ENCODE measurements at regions not wholly inside any gene's neighbourhood (a gene's known extent, or its start where the extent isn't known, plus 50 kb on each side); places are given as distances from the start of the nearest gene placed in this dataset.

- DNase-seq (ENCODE audit: insufficient read length, low spot score) (no peak), FAIRE-seq (no peak)
These were observed 1297.5 kb upstream of the SORCS1 start for GRCh38 chr10:108462005-108462404.

DNA sequence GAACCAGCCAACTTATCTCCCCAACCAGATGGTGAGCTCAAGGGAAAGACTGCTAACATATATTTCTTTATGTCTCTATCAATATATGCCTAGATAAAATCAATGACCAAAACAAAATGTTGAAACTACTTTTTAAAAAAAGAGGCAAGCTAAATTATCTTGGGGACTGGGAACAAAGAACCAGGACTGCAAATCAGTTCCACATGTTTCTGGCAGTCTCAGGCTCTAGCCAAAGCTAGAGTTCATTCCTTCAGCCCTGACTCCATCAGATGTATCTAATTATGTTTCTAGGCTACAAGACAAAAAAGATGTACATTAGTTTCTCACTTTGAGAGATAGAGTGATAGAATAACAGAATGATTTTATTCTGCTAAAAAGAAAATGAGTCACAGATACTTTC lies 1290.3 kb upstream of the SORCS1 start:
- TF ChIP-seq POLR2A (IDR thresholded peaks at IDR 0.05; ENCODE audit: low read depth, low read length) (no peak), SPI1 (IDR thresholded peaks at IDR 0.05; ENCODE audit: low read depth, low read length) (no peak)
- no peak for DNase-seq (ENCODE audit: insufficient read length, low spot score)
- no peak for FAIRE-seq

More at GRCh38 chr10:108462005-108462404, 1297.5 kb upstream of the SORCS1 start:
- TF ChIP-seq TAF1 (IDR thresholded peaks at IDR 0.05; ENCODE audit: low read depth, low read length) (no peak), SPI1 (IDR thresholded peaks at IDR 0.05; ENCODE audit: low read depth, low read length) (no peak), POLR2A (IDR thresholded peaks at IDR 0.05; ENCODE audit: low read depth, low read length) (no peak), POLR2AphosphoS5 (IDR thresholded peaks at IDR 0.05; ENCODE audit: low read depth, low read length) (no peak), POU2F2 (IDR thresholded peaks at IDR 0.05; ENCODE audit: low read depth, low read length) (no peak), PAX5 (IDR thresholded peaks at IDR 0.05; ENCODE audit: insufficient read depth, low read length, severe bottlenecking) (no peak)

DNA sequence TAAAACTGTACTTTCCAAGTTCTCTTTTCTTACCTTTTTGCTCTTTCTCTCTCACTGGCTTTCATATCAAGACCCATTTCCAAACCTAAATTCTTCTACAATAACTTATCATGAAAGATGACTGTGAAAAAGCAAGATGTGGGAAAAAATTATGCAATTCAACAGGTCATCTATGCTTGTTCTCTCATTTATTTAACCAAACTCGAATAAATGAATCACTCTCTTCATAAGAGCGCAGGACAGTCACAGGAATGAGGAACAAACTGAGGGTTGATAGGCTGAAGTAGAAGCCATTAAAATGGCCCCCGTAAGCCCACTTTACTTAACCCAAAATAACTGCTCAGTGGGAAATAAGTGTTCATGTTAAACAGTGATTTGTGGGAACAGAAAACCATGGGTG lies 1289.7 kb upstream of the SORCS1 start:
- FAIRE-seq, result no peak
- TF ChIP-seq PAX5 (IDR thresholded peaks at IDR 0.05; ENCODE audit: insufficient read depth, low read length, severe bottlenecking) (no peak), POU2F2 (IDR thresholded peaks at IDR 0.05; ENCODE audit: low read depth, low read length) (no peak), POLR2A (IDR thresholded peaks at IDR 0.05; ENCODE audit: low read depth, low read length) (no peak), SPI1 (IDR thresholded peaks at IDR 0.05; ENCODE audit: low read depth, low read length) (no peak), POLR2AphosphoS5 (IDR thresholded peaks at IDR 0.05; ENCODE audit: low read depth, low read length) (no peak), TAF1 (IDR thresholded peaks at IDR 0.05; ENCODE audit: low read depth, low read length) (no peak)
- DNase-seq (ENCODE audit: insufficient read length, low spot score), result no peak

DNA sequence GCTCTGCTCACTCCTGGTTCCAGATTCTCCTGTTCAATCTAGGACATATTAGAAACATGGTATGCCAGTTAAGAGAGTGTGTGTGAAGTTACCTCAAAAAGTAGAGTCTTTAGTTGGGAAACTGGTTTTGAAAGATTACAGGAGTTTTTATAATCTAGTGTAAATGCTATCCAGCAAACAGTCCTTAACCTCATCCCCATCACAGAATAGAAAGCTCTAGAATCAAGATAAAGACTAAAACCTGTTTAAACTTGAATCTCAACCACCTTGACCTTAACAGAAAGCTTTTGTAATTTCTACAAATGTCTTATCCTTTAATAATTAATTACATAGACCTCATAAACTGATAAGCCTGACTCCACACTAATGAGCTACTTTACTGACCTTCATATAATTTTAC lies 1288.7 kb upstream of the SORCS1 start:
- TF ChIP-seq POLR2A (IDR thresholded peaks at IDR 0.05; ENCODE audit: low read depth, low read length), result no peak
- no peak for TF ChIP-seq SPI1 (IDR thresholded peaks at IDR 0.05; ENCODE audit: low read depth, low read length)
- TF ChIP-seq POU2F2 (IDR thresholded peaks at IDR 0.05; ENCODE audit: low read depth, low read length), result no peak
- TF ChIP-seq POLR2AphosphoS5 (IDR thresholded peaks at IDR 0.05; ENCODE audit: low read depth, low read length), result no peak
- no peak for TF ChIP-seq PAX5 (IDR thresholded peaks at IDR 0.05; ENCODE audit: insufficient read depth, low read length, severe bottlenecking)
- no peak for TF ChIP-seq TAF1 (IDR thresholded peaks at IDR 0.05; ENCODE audit: low read depth, low read length)
- no peak for FAIRE-seq

DNA sequence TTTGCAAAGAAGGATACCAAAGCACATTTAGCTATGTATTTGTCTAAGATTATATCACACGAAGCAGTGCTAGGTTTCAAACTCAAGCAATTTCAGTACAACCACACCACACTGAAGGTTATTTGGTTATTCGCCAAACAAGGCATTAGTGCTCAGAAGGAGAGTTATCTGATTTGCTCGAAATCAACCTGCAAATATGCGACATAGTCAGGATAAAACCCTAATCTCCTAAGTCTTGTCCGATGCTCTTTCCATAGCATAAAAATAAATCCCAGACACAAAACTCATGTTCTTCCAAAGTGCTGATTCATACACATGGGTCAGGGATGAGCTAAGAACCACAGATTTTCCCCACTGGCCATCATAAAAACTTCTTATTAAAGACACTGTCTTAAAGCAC lies 1288.0 kb upstream of the SORCS1 start:
- DNase-seq (ENCODE audit: insufficient read length, low spot score), result no peak
- FAIRE-seq, result no peak
- TF ChIP-seq POLR2A (IDR thresholded peaks at IDR 0.05; ENCODE audit: low read depth, low read length) (no peak), POU2F2 (IDR thresholded peaks at IDR 0.05; ENCODE audit: low read depth, low read length) (no peak), TAF1 (IDR thresholded peaks at IDR 0.05; ENCODE audit: low read depth, low read length) (no peak), SPI1 (IDR thresholded peaks at IDR 0.05; ENCODE audit: low read depth, low read length) (no peak), POLR2AphosphoS5 (IDR thresholded peaks at IDR 0.05; ENCODE audit: low read depth, low read length) (no peak), PAX5 (IDR thresholded peaks at IDR 0.05; ENCODE audit: insufficient read depth, low read length, severe bottlenecking) (no peak)

More for the DNA sequence above, 1288.7 kb upstream of the SORCS1 start:
- DNase-seq (ENCODE audit: insufficient read length, low spot score), result no peak

GRCh38 chr10:108450280-108450679 lies 1285.8 kb upstream of the SORCS1 start:
- no peak for FAIRE-seq
- TF ChIP-seq POLR2A (IDR thresholded peaks at IDR 0.05; ENCODE audit: low read depth, low read length), result no peak
- TF ChIP-seq SPI1 (IDR thresholded peaks at IDR 0.05; ENCODE audit: low read depth, low read length), result no peak
- no peak for TF ChIP-seq PAX5 (IDR thresholded peaks at IDR 0.05; ENCODE audit: insufficient read depth, low read length, severe bottlenecking)
- no peak for TF ChIP-seq POU2F2 (IDR thresholded peaks at IDR 0.05; ENCODE audit: low read depth, low read length)
- no peak for TF ChIP-seq POLR2AphosphoS5 (IDR thresholded peaks at IDR 0.05; ENCODE audit: low read depth, low read length)
- no peak for TF ChIP-seq TAF1 (IDR thresholded peaks at IDR 0.05; ENCODE audit: low read depth, low read length)
- DNase-seq (ENCODE audit: insufficient read length, low spot score), result no peak

DNA sequence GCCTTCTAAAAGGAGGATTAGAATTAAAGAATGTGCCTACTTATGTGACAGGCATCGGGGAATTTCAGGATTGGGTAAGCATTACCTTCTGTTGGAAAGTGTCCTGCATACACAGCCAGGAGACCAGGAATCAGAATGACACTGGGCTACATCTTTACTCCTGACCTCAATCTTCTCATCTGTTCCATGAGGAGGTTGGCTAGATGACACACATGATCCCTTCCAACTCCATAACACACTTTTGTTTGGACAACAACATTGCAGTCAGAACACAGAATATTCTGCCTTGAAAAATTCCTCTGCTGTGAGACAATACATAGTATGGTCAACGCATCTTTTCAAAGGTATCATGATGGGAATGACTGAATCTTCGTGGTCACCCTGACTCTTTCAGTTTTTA lies 1281.2 kb upstream of the SORCS1 start:
- DNase-seq (ENCODE audit: insufficient read length, low spot score) (no peak), FAIRE-seq (no peak)
- TF ChIP-seq TAF1 (IDR thresholded peaks at IDR 0.05; ENCODE audit: low read depth, low read length) (no peak), SPI1 (IDR thresholded peaks at IDR 0.05; ENCODE audit: low read depth, low read length) (no peak), POLR2A (IDR thresholded peaks at IDR 0.05; ENCODE audit: low read depth, low read length) (no peak), POLR2AphosphoS5 (IDR thresholded peaks at IDR 0.05; ENCODE audit: low read depth, low read length) (no peak), PAX5 (IDR thresholded peaks at IDR 0.05; ENCODE audit: insufficient read depth, low read length, severe bottlenecking) (no peak), POU2F2 (IDR thresholded peaks at IDR 0.05; ENCODE audit: low read depth, low read length) (no peak)

- TF ChIP-seq POLR2A (IDR thresholded peaks at IDR 0.05; ENCODE audit: low read depth, low read length), result no peak
- no peak for TF ChIP-seq POU2F2 (IDR thresholded peaks at IDR 0.05; ENCODE audit: low read depth, low read length)
- TF ChIP-seq SPI1 (IDR thresholded peaks at IDR 0.05; ENCODE audit: low read depth, low read length), result no peak
- TF ChIP-seq PAX5 (IDR thresholded peaks at IDR 0.05; ENCODE audit: insufficient read depth, low read length, severe bottlenecking), result no peak
- TF ChIP-seq TAF1 (IDR thresholded peaks at IDR 0.05; ENCODE audit: low read depth, low read length), result no peak
- no peak for TF ChIP-seq POLR2AphosphoS5 (IDR thresholded peaks at IDR 0.05; ENCODE audit: low read depth, low read length)
- FAIRE-seq (no peak), DNase-seq (ENCODE audit: insufficient read length, low spot score) (no peak)
These were observed 1279.1 kb upstream of the SORCS1 start for GRCh38 chr10:108443636-108444035.

- DNase-seq (ENCODE audit: insufficient read length, low spot score), result no peak
- TF ChIP-seq PAX5 (IDR thresholded peaks at IDR 0.05; ENCODE audit: insufficient read depth, low read length, severe bottlenecking), result no peak
- no peak for TF ChIP-seq SPI1 (IDR thresholded peaks at IDR 0.05; ENCODE audit: low read depth, low read length)
- TF ChIP-seq POLR2A (IDR thresholded peaks at IDR 0.05; ENCODE audit: low read depth, low read length), result no peak
- TF ChIP-seq POLR2AphosphoS5 (IDR thresholded peaks at IDR 0.05; ENCODE audit: low read depth, low read length), result no peak
- TF ChIP-seq TAF1 (IDR thresholded peaks at IDR 0.05; ENCODE audit: low read depth, low read length), result no peak
- no peak for TF ChIP-seq POU2F2 (IDR thresholded peaks at IDR 0.05; ENCODE audit: low read depth, low read length)
- no peak for FAIRE-seq
These were observed 1274.9 kb upstream of the SORCS1 start for GRCh38 chr10:108439397-108439796.

GRCh38 chr10:108436096-108436495 lies 1271.6 kb upstream of the SORCS1 start:
- no peak for TF ChIP-seq TAF1 (IDR thresholded peaks at IDR 0.05; ENCODE audit: low read depth, low read length)
- FAIRE-seq (no peak), DNase-seq (ENCODE audit: insufficient read length, low spot score) (no peak)
